ENCODE measurements at regions not wholly inside any gene's neighbourhood (a gene's known extent, or its start where the extent isn't known, plus 50 kb on each side); places are given as distances from the start of the nearest gene placed in this dataset.

DNA sequence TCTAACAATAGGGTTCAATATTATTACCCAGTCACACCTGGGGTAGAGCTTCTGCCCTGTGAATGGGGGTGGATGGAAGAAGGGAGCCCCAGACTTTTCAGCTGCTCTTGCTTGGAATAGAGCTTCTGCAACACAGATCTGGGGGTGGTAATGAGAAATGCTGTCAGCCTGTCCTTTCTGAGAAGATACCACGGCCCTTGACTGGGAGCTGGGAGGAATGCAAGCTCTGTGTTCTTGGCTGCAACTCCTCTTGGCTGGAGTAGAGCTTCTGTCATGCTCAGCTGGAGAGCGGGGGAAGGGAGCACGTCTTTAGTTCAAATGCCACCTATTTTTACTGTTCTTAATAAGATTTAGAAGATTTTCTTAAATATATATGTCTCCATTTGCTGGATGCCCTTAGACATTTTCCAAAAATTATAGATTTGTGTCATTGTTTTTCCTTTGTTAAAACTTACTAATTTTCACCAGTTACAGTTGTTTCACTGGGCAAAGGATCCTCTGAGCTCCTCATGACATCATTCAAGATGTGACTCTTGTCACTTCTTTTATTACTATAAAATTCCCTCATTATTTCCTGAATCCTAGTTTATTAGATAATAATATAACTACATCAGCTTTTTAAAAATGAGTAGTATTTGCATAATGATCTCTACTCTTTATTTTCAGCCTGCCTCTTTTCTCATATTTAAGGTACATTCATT lies 180.0 kb upstream of the TGFBR2 start:
- no peak for TF ChIP-seq CTCF (conservative IDR thresholded peaks at IDR 0.05)
- DNase-seq: peak; percentile 48
- no peaks in the 10 kb centered on the region for H3K9me3 Mint-ChIP-seq
- Histone ChIP-seq H3K9ac (ENCODE audit: extremely low read depth, low read length, poor library complexity, severe bottlenecking) (no peak overlapping the region), H3K9me3 (ENCODE audit: control insufficient read depth, low read length) (no peaks in the 10 kb centered on the region), H3K4me3 (ENCODE audit: low read length) (no peak overlapping the region), H3K4me1 (ENCODE audit: control insufficient read depth, insufficient read depth, low read length) (no peaks in the 10 kb centered on the region), H3K27me3 (ENCODE audit: control insufficient read depth, insufficient read depth, low read length, poor library complexity, severe bottlenecking) (no peaks in the 10 kb centered on the region), H3K27ac (ENCODE audit: low read depth, low read length) (no peak overlapping the region), H3K36me3 (ENCODE audit: control insufficient read depth, insufficient read depth, low read length) (no peaks in the 10 kb centered on the region)
- H3K4me3 Mint-ChIP-seq: no peak overlapping the region
- no peaks in the 10 kb centered on the region for H3K27me3 Mint-ChIP-seq (ENCODE audit: insufficient read depth)
- no peaks in the 10 kb centered on the region for H3K36me3 Mint-ChIP-seq (ENCODE audit: low read depth)
- no peak overlapping the region for H3K27ac Mint-ChIP-seq
- peaks cover 3% of the 10 kb centered on the region for H3K4me1 Mint-ChIP-seq
- WGBS, 2 experiments (ENCODE audit: insufficient coverage in 1 of 2, insufficient read length in 1 of 2): 54% methylated on average over 3 of the region's 3 CpGs; no CpG with 5 or more reads in 1 of the 2 experiments

DNA sequence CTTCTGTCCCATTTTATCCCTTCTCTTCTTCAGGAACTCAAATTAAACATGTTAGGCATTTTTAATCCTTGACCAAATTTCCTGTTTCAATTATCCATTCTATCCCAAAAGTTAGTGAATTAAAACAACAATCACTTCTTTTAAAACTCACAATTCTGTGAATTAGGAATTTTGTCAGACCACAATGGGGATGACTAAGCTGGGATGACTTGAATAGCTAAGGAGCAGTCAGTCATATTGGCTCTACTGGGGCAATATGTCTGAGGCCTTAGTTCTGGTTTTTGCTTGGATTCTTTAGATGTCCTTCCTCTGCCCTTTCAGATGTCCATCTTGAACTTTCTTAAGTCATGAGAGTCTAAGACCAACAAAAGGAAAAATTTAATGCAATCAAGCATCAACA lies 178.2 kb upstream of the TGFBR2 start:
- Histone ChIP-seq H3K36me3 (ENCODE audit: control insufficient read depth, insufficient read depth, low read length) (no peaks in the 10 kb centered on the region), H3K27me3 (ENCODE audit: control insufficient read depth, insufficient read depth, low read length, poor library complexity, severe bottlenecking) (no peaks in the 10 kb centered on the region), H3K27ac (ENCODE audit: low read depth, low read length) (no peak overlapping the region), H3K9ac (ENCODE audit: extremely low read depth, low read length, poor library complexity, severe bottlenecking) (no peak overlapping the region), H3K9me3 (ENCODE audit: control insufficient read depth, low read length) (no peaks in the 10 kb centered on the region), H3K4me3 (ENCODE audit: low read length) (no peak overlapping the region), H3K4me1 (ENCODE audit: control insufficient read depth, insufficient read depth, low read length) (no peaks in the 10 kb centered on the region)
- no peaks in the 10 kb centered on the region for H3K36me3 Mint-ChIP-seq (ENCODE audit: low read depth)
- no peaks in the 10 kb centered on the region for H3K27me3 Mint-ChIP-seq (ENCODE audit: insufficient read depth)
- DNase-seq: no peak
- peaks cover 6% of the 10 kb centered on the region for H3K9me3 Mint-ChIP-seq
- H3K4me3 Mint-ChIP-seq: no peak overlapping the region
- TF ChIP-seq CTCF (conservative IDR thresholded peaks at IDR 0.05): no peak
- H3K27ac Mint-ChIP-seq: no peak overlapping the region
- H3K4me1 Mint-ChIP-seq: peaks cover 3% of the 10 kb centered on the region

DNA sequence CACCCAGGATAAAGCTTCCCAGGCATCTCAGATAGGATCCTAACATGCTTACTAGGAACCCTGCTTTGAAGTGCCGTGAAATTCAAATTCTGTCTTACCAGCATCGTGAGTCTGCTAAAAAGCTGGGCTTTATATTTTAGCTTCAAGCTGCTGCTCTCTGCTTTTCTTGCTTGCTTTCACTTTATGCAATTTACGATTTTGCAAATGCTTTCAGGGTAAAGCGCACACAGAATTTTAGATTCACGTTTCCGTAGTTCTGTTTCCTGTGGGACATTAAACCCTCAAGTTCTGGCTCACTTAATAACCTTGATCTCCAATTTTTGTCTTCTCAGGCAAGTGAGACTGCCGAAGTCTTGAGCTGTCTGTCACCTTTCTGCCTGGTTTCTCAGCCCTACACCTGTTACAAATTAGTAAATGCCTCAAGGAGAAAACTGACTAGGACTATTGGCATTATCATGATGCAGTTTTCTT lies 170.5 kb upstream of the TGFBR2 start:
- TF ChIP-seq CTCF (conservative IDR thresholded peaks at IDR 0.05): no peak
- Mint-ChIP-seq H3K27me3 (ENCODE audit: insufficient read depth) (no peaks in the 10 kb centered on the region), H3K4me3 (no peak overlapping the region), H3K36me3 (ENCODE audit: low read depth) (no peaks in the 10 kb centered on the region), H3K27ac (no peak overlapping the region), H3K9me3 (peaks cover 6% of the 10 kb centered on the region), H3K4me1 (peaks cover 32% of the 10 kb centered on the region)
- H3K9ac ChIP-seq (ENCODE audit: extremely low read depth, low read length, poor library complexity, severe bottlenecking): no peak overlapping the region
- DNase-seq: no peak
- no peak overlapping the region for H3K4me3 ChIP-seq (ENCODE audit: low read length)
- H3K27me3 ChIP-seq (ENCODE audit: control insufficient read depth, insufficient read depth, low read length, poor library complexity, severe bottlenecking): no peaks in the 10 kb centered on the region
- H3K9me3 ChIP-seq (ENCODE audit: control insufficient read depth, low read length): no peaks in the 10 kb centered on the region
- H3K4me1 ChIP-seq (ENCODE audit: control insufficient read depth, insufficient read depth, low read length): peaks cover 22% of the 10 kb centered on the region
- H3K27ac ChIP-seq (ENCODE audit: low read depth, low read length): no peak overlapping the region
- 75 to 82% methylated on average over 7 of the region's 7 CpGs for WGBS, 2 experiments (ENCODE audit: insufficient coverage in 1 of 2, insufficient read length in 1 of 2)
- no peaks in the 10 kb centered on the region for H3K36me3 ChIP-seq (ENCODE audit: control insufficient read depth, insufficient read depth, low read length)

Measured in endodermal cell (in vitro differentiated cells).